Activated CD4-positive, alpha-beta T cell treated with anti-CD3 and anti-CD28 coated beads for 24 hours (primary cell): ENCODE measurements at regions not wholly inside any gene's neighbourhood (a gene's known extent, or its start where the extent isn't known, plus 50 kb on each side); places are given as distances from the start of the nearest gene placed in this dataset.
"Not testable (repeated sequence)": the region's sequence is repeated elsewhere in the genome, so short reads cannot be mapped to it uniquely, and the experiment has no call there.

ENCODE experiments used
- DNase-seq, 2 donors: peaks; one replicate each; pipeline ENCODE4 v3.0.0-alpha.2; 2020; ENCODE audit warnings: low read depth in 2 of 2

GRCh38 chr16:75780669-75781068, 54.4 kb upstream of the CPHXL start:
- no peak for DNase-seq

GRCh38 chr16:75781683-75782343, 55.5 kb upstream of the CPHXL start:
- no peak for DNase-seq

GRCh38 chr16:75787440-75787839, 61.1 kb upstream of the CPHXL start:
- no peak for DNase-seq

- peak in 1 of 2 donors; percentile 4 for DNase-seq
Observed at GRCh38 chr16:75789237-75789636, 62.9 kb upstream of the CPHXL start.

- DNase-seq = no peak
Observed at GRCh38 chr16:75792771-75793492, 66.6 kb upstream of the CPHXL start.

- DNase-seq = no peak
Observed at GRCh38 chr16:75793641-75794040, 67.4 kb upstream of the CPHXL start.

- DNase-seq = no peak
Observed at GRCh38 chr16:75794426-75794825, 68.1 kb upstream of the CPHXL start.

- no peak for DNase-seq
Observed at GRCh38 chr16:75798714-75799113, 72.4 kb upstream of the CPHXL start.

- no peak for DNase-seq
Observed at GRCh38 chr16:75801307-75801706, 75.0 kb upstream of the CPHXL start.

GRCh38 chr16:75803753-75804152, 77.5 kb upstream of the CPHXL start:
- DNase-seq = no peak

GRCh38 chr16:75804368-75804767, 78.1 kb upstream of the CPHXL start:
- DNase-seq = no peak

GRCh38 chr16:75805946-75806345, 79.7 kb upstream of the CPHXL start:
- no peak for DNase-seq

- DNase-seq = no peak
Observed at GRCh38 chr16:75806487-75806886, 80.2 kb upstream of the CPHXL start.

GRCh38 chr16:75810342-75810741, 84.1 kb upstream of the CPHXL start:
- no peak for DNase-seq

- no peak for DNase-seq
Observed at GRCh38 chr16:75811020-75811634, 84.8 kb upstream of the CPHXL start.

GRCh38 chr16:75818491-75818890, 92.2 kb upstream of the CPHXL start:
- no peak for DNase-seq

- DNase-seq = no peak
Observed at GRCh38 chr16:75820672-75821071, 94.4 kb upstream of the CPHXL start.

GRCh38 chr16:75821117-75821516, 94.8 kb upstream of the CPHXL start:
- no peak for DNase-seq

- not testable (repeated sequence) for DNase-seq
Observed at GRCh38 chr16:75825750-75826149, 99.5 kb upstream of the CPHXL start.

- DNase-seq = not testable (repeated sequence)
Observed at GRCh38 chr16:75827372-75828038, 101.2 kb upstream of the CPHXL start.

GRCh38 chr16:75833385-75833784, 107.1 kb upstream of the CPHXL start:
- not testable (repeated sequence) for DNase-seq

GRCh38 chr16:75836347-75837010, 110.2 kb upstream of the CPHXL start:
- DNase-seq = no peak
